Activated CD4-positive, CD25-positive, alpha-beta regulatory T cell treated with anti-CD3 and anti-CD28 coated beads, Interleukin-2, amount 50 U/mL, for 72 hours (primary cell): ENCODE measurements at regions not wholly inside any gene's neighbourhood (a gene's known extent, or its start where the extent isn't known, plus 50 kb on each side); places are given as distances from the start of the nearest gene placed in this dataset.
"Not testable (repeated sequence)": the region's sequence is repeated elsewhere in the genome, so short reads cannot be mapped to it uniquely, and the experiment has no call there.

ENCODE experiments used
- DNase-seq: peaks from one replicate; pipeline ENCODE4 v3.0.0; 2021

- no peak for DNase-seq
Measured at GRCh38 chr4:12926189-12927066, 557.7 kb downstream of the RAB28 start.

GRCh38 chr4:12924728-12925320, 559.3 kb downstream of the RAB28 start:
- DNase-seq, result no peak

GRCh38 chr4:12924253-12924652, 559.9 kb downstream of the RAB28 start:
- DNase-seq, result no peak

- no peak for DNase-seq
Measured at GRCh38 chr4:12912896-12913418, 571.2 kb downstream of the RAB28 start.

GRCh38 chr4:12911750-12912358, 572.3 kb downstream of the RAB28 start:
- no peak for DNase-seq

- not testable (repeated sequence) for DNase-seq
Measured at GRCh38 chr4:12903640-12904039, 580.5 kb downstream of the RAB28 start.

- no peak for DNase-seq
Measured at GRCh38 chr4:12902735-12903134, 581.4 kb downstream of the RAB28 start.

GRCh38 chr4:12897954-12898353, 586.2 kb downstream of the RAB28 start:
- DNase-seq, result no peak

GRCh38 chr4:12894062-12894461, 590.1 kb downstream of the RAB28 start:
- DNase-seq, result no peak

- DNase-seq, result no peak
Measured at GRCh38 chr4:12889054-12889453, 595.1 kb downstream of the RAB28 start.

GRCh38 chr4:12884846-12885796, 599.0 kb downstream of the RAB28 start:
- no peak for DNase-seq

- no peak for DNase-seq
Measured at GRCh38 chr4:12881945-12882584, 602.1 kb downstream of the RAB28 start.

- no peak for DNase-seq
Measured at GRCh38 chr4:12880844-12881243, 603.3 kb downstream of the RAB28 start.

- DNase-seq, result no peak
Measured at GRCh38 chr4:12879496-12879895, 604.6 kb downstream of the RAB28 start.

- no peak for DNase-seq
Measured at GRCh38 chr4:12875640-12876243, 608.4 kb downstream of the RAB28 start.

- no peak for DNase-seq
Measured at GRCh38 chr4:12873351-12873750, 610.8 kb downstream of the RAB28 start.

GRCh38 chr4:12861422-12861821, 622.7 kb downstream of the RAB28 start:
- DNase-seq, result no peak

GRCh38 chr4:12852338-12853307, 631.5 kb downstream of the RAB28 start:
- no peak for DNase-seq

GRCh38 chr4:12846368-12846767, 637.8 kb downstream of the RAB28 start:
- no peak for DNase-seq

- no peak for DNase-seq
Measured at GRCh38 chr4:12844141-12844540, 640.0 kb downstream of the RAB28 start.
